Glomerular visceral epithelial cell (primary cell): ENCODE measurements at regions not wholly inside any gene's neighbourhood (a gene's known extent, or its start where the extent isn't known, plus 50 kb on each side); places are given as distances from the start of the nearest gene placed in this dataset.
"Not testable (repeated sequence)": the region's sequence is repeated elsewhere in the genome, so short reads cannot be mapped to it uniquely, and the experiment has no call there.

Source experiments
- DNase-seq: peaks from one replicate; pipeline ENCODE4 v3.0.0-alpha.2; 2016; ENCODE audit errors: extremely low spot score

GRCh38 chr6:88456221-88456859 lies 290.2 kb upstream of the CNR1 start:
- no peak for DNase-seq

- DNase-seq = no peak
Observed at GRCh38 chr6:88455317-88455716, 289.2 kb upstream of the CNR1 start.

GRCh38 chr6:88454658-88455057 lies 288.5 kb upstream of the CNR1 start:
- DNase-seq = no peak

GRCh38 chr6:88449770-88450169 lies 283.6 kb upstream of the CNR1 start:
- DNase-seq = no peak

GRCh38 chr6:88445188-88445965 lies 279.2 kb upstream of the CNR1 start:
- no peak for DNase-seq

- no peak for DNase-seq
Observed at GRCh38 chr6:88443554-88443953, 277.4 kb upstream of the CNR1 start.

- no peak for DNase-seq
Observed at GRCh38 chr6:88442737-88443136, 276.6 kb upstream of the CNR1 start.

- no peak for DNase-seq
Observed at GRCh38 chr6:88441346-88441745, 275.2 kb upstream of the CNR1 start.

GRCh38 chr6:88428068-88428467 lies 261.9 kb upstream of the CNR1 start:
- DNase-seq = no peak

- DNase-seq = no peak
Observed at GRCh38 chr6:88426005-88426404, 259.9 kb upstream of the CNR1 start.

- DNase-seq = no peak
Observed at GRCh38 chr6:88422831-88423230, 256.7 kb upstream of the CNR1 start.

- not testable (repeated sequence) for DNase-seq
Observed at GRCh38 chr6:88420967-88421488, 254.9 kb upstream of the CNR1 start.

- not testable (repeated sequence) for DNase-seq
Observed at GRCh38 chr6:88418921-88419810, 253.0 kb upstream of the CNR1 start.

- not testable (repeated sequence) for DNase-seq
Observed at GRCh38 chr6:88417361-88417760, 251.2 kb upstream of the CNR1 start.

GRCh38 chr6:88413459-88413858 lies 247.3 kb upstream of the CNR1 start:
- DNase-seq = no peak

- not testable (repeated sequence) for DNase-seq
Observed at GRCh38 chr6:88408355-88408754, 242.2 kb upstream of the CNR1 start.

GRCh38 chr6:88406674-88407073 lies 240.5 kb upstream of the CNR1 start:
- not testable (repeated sequence) for DNase-seq

GRCh38 chr6:88403486-88403885 lies 237.3 kb upstream of the CNR1 start:
- DNase-seq = no peak

- no peak for DNase-seq
Observed at GRCh38 chr6:88402909-88403308, 236.8 kb upstream of the CNR1 start.

GRCh38 chr6:88390998-88391397 lies 224.9 kb upstream of the CNR1 start:
- DNase-seq = not testable (repeated sequence)

GRCh38 chr6:88388589-88388988 lies 222.4 kb upstream of the CNR1 start:
- DNase-seq = no peak

GRCh38 chr6:88386167-88386566 lies 220.0 kb upstream of the CNR1 start:
- DNase-seq = no peak
